Right atrium auricular region (tissue), 2 donors: ENCODE measurements at regions not wholly inside any gene's neighbourhood (a gene's known extent, or its start where the extent isn't known, plus 50 kb on each side); places are given as distances from the start of the nearest gene placed in this dataset.

Experiments
- DNase-seq: peaks from one replicate; pipeline ENCODE4 v3.0.0-alpha.2; 2019; ENCODE audit warnings: low spot score
- H3K27ac ChIP-seq, 2 donors: fragments of 200-600 bp; sonication (generic); 1 replicate in 1 of 2; 2 replicates in 1 of 2; pipeline ENCODE4 v1.5.1; 2016 to 2019
- H3K27me3 ChIP-seq, 2 donors: fragments of 200-600 bp; sonication (generic); one replicate each; pipeline versions ENCODE4 v1.5.1 to v1.6.0; 2017 to 2019
- H3K36me3 ChIP-seq: fragments of 200-600 bp; sonication (generic); one replicate; pipeline ENCODE4 v1.5.1; 2016
- H3K4me1 ChIP-seq, 2 donors: fragments of 200-600 bp; sonication (generic); one replicate each; pipeline versions ENCODE4 v1.5.1 to v1.6.0; 2017 to 2019
- H3K4me3 ChIP-seq, 2 donors: fragments of 200-600 bp; sonication (generic); 1 replicate in 1 of 2; 2 replicates in 1 of 2; pipeline ENCODE4 v1.5.1; 2017 to 2019; ENCODE audit warnings: mild to moderate bottlenecking in 1 of 2, moderate library complexity in 1 of 2
- H3K9me3 ChIP-seq, 2 donors: fragments of 200-600 bp; sonication (generic); one replicate each; pipeline ENCODE4 v1.5.1; 2019
- TF ChIP-seq, protein P1 (sequence below), 2 donors: fragments of 200-600 bp; sonication (generic); IDR thresholded peaks; one replicate each; pipeline ENCODE4 v1.5.1; 2019; ENCODE audit warnings: antibody characterized with exemption in 2 of 2

DNA sequence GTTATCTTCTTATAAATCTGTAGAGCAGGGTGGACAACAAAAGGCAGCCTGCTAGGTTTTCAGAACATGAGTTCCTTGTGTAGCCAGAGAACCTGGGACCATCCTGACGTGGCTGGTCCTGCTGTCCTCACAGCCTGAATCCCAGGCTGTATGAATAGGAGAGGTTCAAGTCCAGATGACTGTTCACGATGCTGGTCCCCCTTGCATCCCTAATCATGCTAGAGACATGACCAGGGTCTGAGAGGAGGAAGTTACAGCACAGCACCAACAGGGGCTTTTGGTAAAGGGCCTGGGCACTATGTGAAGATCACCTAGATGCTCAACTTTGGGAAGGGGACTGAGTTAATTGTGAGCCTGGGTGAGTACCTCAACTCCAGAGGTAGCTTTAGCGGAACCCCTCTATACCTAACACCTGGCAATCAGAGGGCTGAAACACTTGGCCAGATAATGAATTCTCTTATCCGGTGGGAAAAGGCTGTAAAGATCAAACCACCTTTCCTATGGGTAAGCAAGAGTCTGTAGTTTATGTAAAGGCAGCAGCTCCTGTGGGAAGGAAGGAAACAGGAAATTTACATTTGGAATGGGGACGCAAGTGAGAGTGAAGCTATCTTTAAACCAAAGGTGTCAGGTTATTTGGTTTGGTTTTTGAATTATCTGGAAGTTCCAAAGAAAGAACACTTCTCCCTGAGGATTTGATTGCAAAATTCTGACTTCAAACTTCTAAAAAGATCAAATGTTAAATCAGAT is 112.8 kb downstream of the DAD1 start:
- DNase-seq: no peak
- Histone ChIP-seq H3K27ac (no peak overlapping the region), H3K4me1 (peaks cover 0 to 66% of the 10 kb centered on the region in 2 donors)

GRCh38 chr14:22475381-22475780 is 113.6 kb downstream of the DAD1 start:
- no peak overlapping the region for H3K4me3 ChIP-seq
- TF ChIP-seq, protein P1, sequence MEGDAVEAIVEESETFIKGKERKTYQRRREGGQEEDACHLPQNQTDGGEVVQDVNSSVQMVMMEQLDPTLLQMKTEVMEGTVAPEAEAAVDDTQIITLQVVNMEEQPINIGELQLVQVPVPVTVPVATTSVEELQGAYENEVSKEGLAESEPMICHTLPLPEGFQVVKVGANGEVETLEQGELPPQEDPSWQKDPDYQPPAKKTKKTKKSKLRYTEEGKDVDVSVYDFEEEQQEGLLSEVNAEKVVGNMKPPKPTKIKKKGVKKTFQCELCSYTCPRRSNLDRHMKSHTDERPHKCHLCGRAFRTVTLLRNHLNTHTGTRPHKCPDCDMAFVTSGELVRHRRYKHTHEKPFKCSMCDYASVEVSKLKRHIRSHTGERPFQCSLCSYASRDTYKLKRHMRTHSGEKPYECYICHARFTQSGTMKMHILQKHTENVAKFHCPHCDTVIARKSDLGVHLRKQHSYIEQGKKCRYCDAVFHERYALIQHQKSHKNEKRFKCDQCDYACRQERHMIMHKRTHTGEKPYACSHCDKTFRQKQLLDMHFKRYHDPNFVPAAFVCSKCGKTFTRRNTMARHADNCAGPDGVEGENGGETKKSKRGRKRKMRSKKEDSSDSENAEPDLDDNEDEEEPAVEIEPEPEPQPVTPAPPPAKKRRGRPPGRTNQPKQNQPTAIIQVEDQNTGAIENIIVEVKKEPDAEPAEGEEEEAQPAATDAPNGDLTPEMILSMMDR (IDR thresholded peaks at IDR 0.05): no peak
- DNase-seq: no peak
- no peaks in the 10 kb centered on the region for H3K9me3 ChIP-seq
- no peaks in the 10 kb centered on the region for H3K36me3 ChIP-seq
- H3K27ac ChIP-seq: no peak overlapping the region
- H3K4me1 ChIP-seq: peaks cover 0 to 62% of the 10 kb centered on the region in 2 donors
- H3K27me3 ChIP-seq: no peaks in the 10 kb centered on the region

More for the DNA sequence above, 112.8 kb downstream of the DAD1 start:
- TF ChIP-seq, protein P1 (IDR thresholded peaks at IDR 0.05): no peak
- Histone ChIP-seq H3K36me3 (no peaks in the 10 kb centered on the region), H3K4me3 (no peak overlapping the region), H3K9me3 (no peaks in the 10 kb centered on the region), H3K27me3 (no peaks in the 10 kb centered on the region)

GRCh38 chr14:22474730-22475351 is 114.2 kb downstream of the DAD1 start:
- Histone ChIP-seq H3K27ac (no peak overlapping the region), H3K36me3 (no peaks in the 10 kb centered on the region), H3K4me3 (no peak overlapping the region), H3K4me1 (peaks cover 0 to 64% of the 10 kb centered on the region in 2 donors), H3K27me3 (no peaks in the 10 kb centered on the region), H3K9me3 (no peaks in the 10 kb centered on the region)
- TF ChIP-seq, protein P1 (IDR thresholded peaks at IDR 0.05): peak in 1 of 2 donors; percentile 13
- DNase-seq: no peak

DNA sequence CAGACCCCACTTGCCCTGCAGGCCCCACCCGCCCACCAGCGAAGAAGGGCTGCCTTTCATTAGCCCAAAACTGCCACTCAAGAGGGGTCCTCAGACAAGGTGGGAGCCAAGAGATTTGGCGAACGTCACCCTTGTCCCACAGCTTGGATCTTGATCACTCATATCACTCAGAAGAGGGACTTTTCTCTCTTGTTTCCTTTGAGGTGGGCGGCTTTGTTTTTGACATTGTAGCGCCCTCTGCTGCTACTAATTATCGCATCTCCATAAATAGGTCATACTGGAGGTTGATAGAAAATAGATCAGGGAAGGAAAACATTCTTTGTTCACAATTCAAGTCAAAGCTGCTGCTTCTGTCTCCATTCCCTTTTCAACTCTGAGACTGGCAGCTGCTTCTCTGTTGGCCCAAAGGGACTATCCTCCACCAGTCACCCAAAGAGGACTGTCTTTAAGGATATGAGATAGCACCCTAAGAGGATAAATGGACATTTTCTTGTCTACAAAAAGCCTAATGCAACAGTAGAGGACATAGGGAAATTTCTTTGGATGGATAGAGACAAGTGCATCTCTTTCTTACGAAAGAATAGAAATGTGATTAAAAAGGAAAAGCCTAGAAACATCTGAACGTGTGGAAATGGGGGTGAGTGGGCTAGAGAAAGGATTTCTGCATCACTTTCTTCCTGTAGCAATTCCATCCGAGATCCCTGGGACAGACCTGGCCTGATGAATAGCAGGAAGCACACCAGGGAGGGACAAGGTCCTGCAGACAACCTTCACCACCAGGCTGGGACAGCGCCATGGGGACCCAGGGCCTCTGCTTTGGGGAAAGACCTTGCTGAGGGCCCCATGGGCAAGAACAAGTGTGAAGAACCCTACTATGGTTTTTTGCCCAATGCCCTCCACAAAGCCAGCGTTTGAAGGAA is 115.8 kb downstream of the DAD1 start:
- TF ChIP-seq, protein P1 (IDR thresholded peaks at IDR 0.05): peak in 1 of 2 donors; percentile 68
- H3K27ac ChIP-seq: no peak overlapping the region
- no peak for DNase-seq
- H3K9me3 ChIP-seq: no peaks in the 10 kb centered on the region
- no peak overlapping the region for H3K4me3 ChIP-seq
- H3K4me1 ChIP-seq: peaks cover 0 to 55% of the 10 kb centered on the region in 2 donors
- H3K36me3 ChIP-seq: no peaks in the 10 kb centered on the region
- no peaks in the 10 kb centered on the region for H3K27me3 ChIP-seq

DNA sequence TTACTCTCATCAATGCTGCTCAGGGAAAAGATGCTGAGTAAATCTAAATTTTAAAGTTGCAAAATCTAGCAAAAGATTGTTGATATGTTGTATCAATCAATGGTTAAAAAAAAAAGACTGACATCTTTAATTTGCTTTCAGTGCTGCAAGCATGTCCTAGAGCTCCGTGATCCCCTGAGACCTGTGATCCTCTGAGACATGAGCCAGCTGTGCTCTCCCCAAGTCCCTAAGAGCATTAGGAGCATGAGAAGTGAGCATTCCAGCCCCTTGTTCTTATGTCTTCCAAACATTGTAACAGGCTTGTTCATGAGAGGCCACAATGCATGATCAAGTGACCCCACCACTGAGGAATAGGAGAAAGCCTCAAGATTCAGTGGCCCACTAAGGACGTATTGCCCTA is 116.6 kb downstream of the DAD1 start:
- Histone ChIP-seq H3K27me3 (no peaks in the 10 kb centered on the region), H3K9me3 (no peaks in the 10 kb centered on the region), H3K27ac (no peak overlapping the region), H3K4me1 (peaks cover 0 to 48% of the 10 kb centered on the region in 2 donors), H3K36me3 (no peaks in the 10 kb centered on the region), H3K4me3 (no peak overlapping the region)
- no peak for DNase-seq
- TF ChIP-seq, protein P1 (IDR thresholded peaks at IDR 0.05): no peak
